AG09319 (cell line): ENCODE measurements at regions not wholly inside any gene's neighbourhood (a gene's known extent, or its start where the extent isn't known, plus 50 kb on each side); places are given as distances from the start of the nearest gene placed in this dataset.

Source experiments
- DNase-seq: peaks from one replicate; pipeline ENCODE4 v3.0.0-alpha.2; 2010; ENCODE audit warnings: low read depth; ENCODE audit errors: extremely low read depth
- TF ChIP-seq, protein P1 (sequence below): IDR thresholded peaks from 2 replicates; pipeline ENCODE4 v1.5.1; 2011; ENCODE audit warnings: low read depth, mild to moderate bottlenecking, inconsistent platforms, low read length, moderate library complexity

DNA sequence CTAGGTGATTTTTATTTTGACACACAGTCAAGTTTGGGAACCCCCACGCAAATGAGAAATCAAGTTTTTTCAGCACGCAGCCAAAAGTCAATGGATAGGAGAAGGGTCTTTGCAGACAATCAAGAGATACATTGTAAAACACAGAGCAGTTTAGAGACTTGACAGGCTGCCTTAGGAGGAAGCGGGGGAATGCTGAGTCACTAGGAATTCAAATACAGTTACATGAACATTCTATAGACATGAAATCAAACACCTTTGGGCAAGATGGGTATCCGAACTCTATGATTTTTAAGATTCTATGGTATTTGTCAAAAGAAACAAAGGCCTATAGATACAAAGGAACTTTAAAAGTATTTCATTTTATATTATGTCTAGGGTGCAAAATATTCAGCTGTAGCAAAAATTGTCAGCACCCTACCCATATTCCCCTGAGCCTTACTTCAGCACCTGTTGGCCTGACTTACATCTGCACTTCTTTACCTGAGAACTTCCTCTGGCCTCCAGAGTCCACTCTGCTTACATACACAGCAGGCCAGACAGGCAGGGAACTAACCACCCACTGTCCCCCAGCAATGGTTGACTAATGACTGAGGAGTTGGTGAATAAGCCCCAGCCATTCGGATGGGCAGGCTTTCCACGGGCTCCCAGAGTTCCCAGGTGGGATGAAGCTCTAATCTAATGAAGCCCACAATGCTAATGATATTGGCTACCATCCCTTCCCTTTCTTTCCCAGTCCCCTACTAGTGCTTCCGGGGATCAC, 289.3 kb upstream of the RORA start:
- no peak for DNase-seq
- TF ChIP-seq, protein P1, sequence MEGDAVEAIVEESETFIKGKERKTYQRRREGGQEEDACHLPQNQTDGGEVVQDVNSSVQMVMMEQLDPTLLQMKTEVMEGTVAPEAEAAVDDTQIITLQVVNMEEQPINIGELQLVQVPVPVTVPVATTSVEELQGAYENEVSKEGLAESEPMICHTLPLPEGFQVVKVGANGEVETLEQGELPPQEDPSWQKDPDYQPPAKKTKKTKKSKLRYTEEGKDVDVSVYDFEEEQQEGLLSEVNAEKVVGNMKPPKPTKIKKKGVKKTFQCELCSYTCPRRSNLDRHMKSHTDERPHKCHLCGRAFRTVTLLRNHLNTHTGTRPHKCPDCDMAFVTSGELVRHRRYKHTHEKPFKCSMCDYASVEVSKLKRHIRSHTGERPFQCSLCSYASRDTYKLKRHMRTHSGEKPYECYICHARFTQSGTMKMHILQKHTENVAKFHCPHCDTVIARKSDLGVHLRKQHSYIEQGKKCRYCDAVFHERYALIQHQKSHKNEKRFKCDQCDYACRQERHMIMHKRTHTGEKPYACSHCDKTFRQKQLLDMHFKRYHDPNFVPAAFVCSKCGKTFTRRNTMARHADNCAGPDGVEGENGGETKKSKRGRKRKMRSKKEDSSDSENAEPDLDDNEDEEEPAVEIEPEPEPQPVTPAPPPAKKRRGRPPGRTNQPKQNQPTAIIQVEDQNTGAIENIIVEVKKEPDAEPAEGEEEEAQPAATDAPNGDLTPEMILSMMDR: no peak

DNA sequence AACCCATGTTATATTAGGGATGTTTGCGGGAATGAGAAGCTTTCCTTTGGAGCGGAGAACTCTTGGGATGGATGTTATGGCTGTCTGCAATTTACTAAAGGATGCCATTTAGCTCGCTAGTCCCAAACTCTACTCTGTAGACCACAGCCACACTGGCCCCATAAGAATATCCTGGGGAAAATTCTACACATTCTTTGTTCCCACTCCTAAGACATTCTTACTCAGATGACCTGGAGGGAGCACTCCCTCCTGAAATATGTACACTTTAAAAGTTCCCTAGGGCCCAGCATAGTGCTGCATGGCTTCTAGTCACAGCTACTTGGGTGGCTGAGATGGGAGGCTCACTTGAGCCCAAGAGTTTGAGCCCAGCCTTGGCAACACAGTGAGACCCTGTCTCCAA, 288.7 kb upstream of the RORA start:
- DNase-seq: no peak

DNA sequence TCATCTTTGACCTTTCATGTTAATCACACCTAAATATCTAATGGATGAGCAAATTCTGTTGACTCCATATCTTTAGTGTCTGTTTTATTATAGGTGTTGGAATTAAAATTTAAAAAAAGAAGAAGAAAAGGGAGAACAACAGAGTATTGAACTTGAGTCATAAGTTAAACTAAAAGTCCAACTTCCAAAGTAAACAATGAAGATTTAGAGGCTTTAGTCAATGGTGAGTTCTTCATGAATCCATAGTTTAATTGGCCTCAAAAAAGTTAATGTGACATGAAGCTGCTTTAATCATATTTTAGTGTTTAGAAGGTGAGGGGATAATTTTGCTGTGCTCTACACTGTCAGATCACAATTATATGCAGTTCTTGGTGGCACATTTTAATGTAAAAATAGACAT, 288.2 kb upstream of the RORA start:
- DNase-seq: no peak
- TF ChIP-seq, protein P1: no peak

More for the DNA sequence above, 288.7 kb upstream of the RORA start:
- TF ChIP-seq, protein P1: no peak

DNA sequence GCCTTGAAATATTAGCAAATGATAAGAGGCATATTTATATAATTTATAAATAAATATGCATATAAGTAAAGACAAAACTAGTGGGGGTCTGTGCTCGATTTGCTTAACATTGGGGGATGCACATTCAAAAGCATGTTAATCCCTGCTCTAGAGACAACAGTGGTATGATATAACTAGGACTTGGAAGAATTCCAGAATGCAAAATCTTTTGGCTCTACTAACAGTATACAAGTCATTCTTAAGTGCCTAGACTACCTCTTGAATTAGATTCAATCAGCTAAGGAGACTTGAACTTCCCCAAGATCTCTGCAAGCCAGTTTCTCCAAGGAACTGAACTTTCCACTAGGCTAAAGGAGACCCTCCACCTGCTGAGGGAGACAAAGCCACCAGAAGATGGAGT, 282.7 kb upstream of the RORA start:
- DNase-seq: no peak
- TF ChIP-seq, protein P1: no peak

DNA sequence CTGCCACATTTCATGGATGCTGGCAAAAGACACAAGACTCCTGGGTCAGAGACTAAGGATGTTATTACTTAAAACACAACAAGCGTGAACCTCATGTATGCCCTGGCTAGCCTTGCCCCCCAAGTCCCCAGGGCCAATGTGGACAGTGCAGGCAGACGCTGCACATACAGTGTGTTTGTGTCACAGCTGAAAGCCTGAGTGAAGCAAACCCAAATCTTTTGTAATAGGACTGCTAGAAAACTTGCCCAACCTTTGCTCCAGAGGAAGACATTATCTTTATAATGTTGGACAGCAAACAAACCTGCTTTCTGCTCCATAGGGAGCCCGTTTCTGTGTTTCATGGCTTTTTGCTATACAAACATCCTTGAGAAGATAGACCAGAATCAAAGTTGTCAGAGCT, 282.0 kb upstream of the RORA start:
- TF ChIP-seq, protein P1: no peak
- no peak for DNase-seq

DNA sequence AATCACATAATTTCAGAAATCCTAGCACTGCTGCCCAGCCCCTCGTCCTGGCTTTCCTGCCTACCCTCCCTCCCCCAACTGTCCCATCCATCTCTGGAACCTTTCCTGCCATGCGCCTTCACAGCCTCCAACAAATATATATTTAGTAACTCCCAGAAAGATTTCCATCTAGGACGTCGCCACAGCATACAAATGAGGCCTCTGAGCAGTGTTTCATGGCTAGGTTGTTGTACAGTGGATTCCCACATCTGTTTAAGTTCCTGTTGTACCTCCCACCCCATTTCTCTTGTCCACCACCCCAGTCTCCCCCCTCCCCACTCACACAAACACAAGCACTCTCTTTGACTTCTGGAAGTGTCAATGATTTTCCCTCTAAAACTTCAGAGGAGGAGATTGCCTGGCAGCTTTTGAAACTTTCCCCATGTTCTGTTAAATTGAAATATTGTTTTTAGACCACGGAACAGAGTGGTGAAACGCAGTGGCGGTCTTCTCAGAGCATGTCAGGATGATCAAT, 280.3 kb upstream of the RORA start:
- TF ChIP-seq, protein P1: no peak
- no peak for DNase-seq

DNA sequence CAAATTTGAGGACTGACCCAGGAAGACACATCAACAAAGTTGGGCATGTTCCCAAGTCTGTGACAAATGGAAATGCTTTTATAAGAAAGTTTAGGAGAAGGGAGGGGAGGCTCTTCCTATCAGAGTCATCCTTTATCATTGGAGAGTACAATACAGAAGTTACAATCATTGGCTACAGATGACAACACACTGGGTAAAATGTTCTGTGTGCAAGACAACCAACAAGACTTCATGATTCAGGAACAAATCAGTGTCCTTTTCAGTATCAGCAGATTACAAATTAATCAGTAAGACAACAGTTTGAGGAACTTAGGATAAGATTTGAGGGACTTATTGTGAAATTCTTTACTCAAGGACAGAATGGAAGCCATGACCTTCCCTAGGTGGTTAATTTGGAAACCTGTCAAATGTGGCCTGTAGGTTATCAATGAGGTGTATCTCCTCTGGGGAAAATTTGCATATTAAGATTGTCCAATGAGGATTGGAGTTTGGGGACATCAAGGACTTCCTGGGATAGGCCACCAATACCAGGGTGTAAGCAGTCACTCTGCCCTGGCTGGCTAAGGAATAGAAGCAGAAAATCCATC, 274.4 kb upstream of the RORA start:
- DNase-seq: no peak
- TF ChIP-seq, protein P1: no peak
